DMS153 treated with DMSO at 0.1 percent for 48 hours (cell line): ENCODE measurements at regions not wholly inside any gene's neighbourhood (a gene's known extent, or its start where the extent isn't known, plus 50 kb on each side); places are given as distances from the start of the nearest gene placed in this dataset.
"Not testable (repeated sequence)": the region's sequence is repeated elsewhere in the genome, so short reads cannot be mapped to it uniquely, and the experiment has no call there.

ENCODE experiments used
- DNase-seq: peaks from one replicate; lab custom pipeline; 2025; ENCODE audit not compliant: unreplicated experiment; lab: John Stamatoyannopoulos, UW

DNA sequence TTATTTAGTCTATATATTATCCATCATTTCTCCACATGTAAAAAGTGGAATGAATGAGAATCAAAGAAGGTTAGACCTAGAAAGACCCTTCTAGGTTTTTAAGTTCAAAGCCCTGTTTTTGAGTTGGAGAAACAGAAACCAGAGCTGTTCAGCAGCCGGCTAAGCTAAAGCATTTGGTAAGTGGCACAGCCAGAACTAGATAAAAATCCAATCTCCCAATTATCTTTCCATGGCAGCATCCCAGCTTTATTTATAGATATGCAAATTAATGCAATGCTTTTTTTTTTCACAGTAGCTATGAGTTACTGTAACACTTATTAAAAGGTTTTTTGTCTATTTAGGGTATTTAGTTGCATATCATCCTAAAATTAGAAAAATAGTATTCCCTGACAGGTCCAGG, 85.1 kb downstream of the NIBAN1 start:
- no peak for DNase-seq

DNA sequence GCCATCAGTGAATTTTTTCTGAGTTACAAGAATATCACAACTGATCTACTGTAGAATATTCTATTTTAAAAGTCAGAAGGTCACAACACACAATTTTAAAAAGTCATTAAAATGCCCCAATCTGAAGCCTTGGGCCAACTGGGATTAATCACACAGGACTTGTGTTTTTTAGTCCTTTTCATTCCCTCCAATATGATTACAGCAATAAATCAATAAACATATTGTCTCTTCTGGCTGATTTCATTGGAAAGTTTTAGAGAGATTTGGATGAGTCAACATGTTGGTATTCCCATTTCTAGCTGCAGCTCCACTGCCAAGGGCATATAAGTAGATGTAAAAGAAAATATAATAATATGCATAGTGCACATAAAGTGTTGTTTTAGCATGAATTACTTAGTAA, 85.8 kb downstream of the NIBAN1 start:
- DNase-seq = no peak

DNA sequence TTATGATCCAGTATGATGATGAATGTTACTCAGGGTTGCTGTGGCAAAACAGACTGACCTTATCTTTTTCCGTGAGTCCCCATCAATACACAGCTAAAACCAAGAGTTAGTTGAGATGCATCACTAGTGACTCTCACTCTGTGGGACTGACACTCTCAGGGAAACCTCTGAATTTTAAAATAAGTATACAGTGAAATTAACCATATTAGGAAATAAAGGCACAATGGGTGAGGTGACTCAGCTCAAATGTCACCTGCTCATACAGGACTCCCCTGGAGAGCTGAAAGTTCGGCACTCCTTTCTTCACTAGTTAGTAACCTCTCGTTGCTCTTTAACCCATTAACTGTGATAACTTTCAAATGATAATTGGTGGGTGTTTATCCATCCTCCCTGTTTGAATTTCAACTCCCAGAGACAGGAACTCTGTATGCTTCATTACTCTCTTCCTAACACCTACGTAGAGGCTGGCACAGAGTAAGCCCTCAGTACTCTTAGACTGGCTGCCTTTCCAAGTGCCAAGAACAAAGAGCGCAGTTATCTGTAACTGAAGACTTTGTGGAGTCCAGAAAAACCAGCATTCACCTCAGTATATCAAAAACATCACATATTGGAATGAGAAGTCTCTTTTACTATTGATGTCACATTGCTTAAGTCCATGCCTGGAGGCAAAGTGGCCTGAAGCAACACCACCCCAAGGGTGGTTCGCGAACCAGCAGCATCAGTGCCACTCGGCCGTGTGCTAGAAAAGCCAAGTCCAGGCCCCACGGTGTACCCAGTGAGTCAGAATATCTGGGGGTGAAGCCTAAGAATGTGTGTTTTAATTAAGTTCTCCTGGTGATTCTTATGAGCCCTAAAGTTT, 91.1 kb downstream of the NIBAN1 start:
- no peak for DNase-seq

DNA sequence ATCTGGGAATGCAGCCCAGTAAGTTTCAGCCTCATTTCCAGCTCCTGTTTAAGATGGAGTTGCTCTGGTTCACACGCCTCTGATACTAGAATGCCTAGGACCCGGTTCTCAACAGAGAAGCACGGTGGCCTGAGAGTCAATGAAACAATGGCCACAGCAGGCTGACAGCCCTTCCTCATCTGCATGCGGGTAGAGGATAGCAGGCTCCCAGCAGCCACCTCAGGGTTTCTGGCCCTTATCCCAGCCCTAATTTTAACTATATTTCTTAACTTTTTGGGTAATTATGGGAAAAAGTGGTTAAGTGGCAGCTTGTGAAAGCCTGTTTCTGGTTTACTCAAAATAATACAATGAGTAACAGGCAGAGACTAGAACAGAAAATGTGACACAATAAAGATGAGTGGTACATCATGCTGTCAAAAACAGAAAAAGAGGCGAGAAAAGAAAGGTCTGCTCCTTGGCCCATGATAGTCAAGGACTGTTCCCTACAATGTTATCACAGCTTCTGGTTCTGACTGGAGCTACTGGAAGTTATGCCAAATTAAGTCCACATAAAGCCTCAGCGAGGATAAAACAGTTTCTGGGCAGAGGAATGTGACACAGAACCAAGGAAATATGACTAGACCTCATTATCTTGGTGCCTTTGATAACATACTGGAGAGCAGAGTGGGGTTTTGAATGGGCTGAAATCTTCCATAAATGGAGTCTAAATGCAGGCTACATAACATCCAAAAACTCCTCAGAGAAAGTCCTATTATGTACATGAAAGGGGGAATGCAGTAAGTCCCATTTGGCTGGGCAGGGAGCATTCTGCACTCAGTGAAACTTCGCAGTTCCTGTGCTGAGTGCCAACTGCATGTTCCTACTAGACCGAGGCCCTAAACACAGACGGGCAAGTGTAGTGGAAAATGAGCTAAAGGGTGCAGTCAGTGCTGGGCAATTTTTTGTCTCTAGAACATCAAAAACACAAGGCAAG, 92.1 kb downstream of the NIBAN1 start:
- no peak for DNase-seq

DNA sequence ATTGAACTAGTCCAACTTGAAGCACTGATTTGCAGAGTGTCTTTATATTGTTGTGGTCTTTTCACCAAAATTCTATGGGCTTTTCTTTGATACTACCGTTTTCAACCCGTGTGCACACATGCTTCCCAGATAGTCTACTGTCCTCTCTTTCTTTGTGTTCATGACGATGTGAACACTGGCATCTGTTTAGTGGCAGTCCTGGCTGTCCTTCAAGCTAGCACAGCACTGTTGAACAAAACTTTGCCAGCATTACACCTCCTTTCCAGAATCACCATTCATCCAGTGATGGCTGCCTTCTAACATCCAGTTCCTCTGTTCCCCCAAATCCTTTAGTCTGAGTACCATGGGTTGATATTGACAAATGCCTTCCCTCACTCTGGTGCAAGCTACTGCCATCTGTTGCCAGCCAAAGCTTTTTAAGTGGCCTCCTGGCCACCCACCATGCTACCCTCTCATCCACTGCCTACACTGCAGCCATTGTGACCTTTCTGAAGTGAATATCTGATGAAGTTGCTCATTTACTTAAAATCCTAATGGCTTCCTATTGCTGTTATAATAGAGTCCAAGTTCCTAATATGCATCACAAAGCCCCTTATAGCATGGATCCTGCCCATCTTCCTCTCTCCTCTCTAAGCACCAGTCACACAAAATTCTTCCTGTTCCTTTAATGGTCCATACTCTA, 94.3 kb downstream of the NIBAN1 start:
- no peak for DNase-seq

DNA sequence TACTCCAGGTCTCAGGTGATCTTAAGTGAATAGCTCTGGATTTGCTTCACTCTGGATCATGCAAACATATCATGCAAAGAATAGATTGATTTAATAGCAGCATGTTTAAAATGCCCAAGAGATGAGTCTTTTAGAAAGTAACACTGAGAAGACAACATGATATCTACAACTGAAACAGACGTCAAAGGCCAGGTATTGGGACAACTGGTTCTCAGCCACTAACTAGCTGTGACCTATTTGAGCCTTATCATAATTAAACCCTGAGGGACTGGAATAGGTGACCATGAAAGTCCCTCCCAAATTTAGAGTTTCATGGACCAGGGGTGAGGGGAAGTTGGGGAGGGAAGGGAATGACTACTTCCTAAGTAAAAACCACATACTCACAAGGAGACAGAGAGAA, 95.7 kb downstream of the NIBAN1 start:
- DNase-seq = no peak

DNA sequence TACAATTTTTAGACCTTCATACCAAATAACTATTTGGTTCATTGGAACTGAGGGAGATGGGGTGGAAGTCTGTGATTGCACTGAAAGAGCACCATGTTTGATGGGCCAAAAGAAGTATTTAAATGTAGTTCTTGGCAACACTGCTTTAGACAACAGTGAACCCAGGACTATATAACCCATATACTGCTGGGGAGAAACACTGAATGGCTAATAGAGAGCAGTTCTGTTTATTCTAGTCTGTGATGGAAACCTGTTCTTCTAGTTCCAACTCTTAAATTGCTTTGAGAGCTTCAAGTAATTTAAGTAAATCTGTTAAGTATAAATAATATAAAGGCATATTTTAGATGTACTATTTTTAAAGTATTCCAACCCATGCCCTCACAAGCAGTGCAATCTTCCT, 96.3 kb downstream of the NIBAN1 start:
- peak; percentile 27 for DNase-seq

DNA sequence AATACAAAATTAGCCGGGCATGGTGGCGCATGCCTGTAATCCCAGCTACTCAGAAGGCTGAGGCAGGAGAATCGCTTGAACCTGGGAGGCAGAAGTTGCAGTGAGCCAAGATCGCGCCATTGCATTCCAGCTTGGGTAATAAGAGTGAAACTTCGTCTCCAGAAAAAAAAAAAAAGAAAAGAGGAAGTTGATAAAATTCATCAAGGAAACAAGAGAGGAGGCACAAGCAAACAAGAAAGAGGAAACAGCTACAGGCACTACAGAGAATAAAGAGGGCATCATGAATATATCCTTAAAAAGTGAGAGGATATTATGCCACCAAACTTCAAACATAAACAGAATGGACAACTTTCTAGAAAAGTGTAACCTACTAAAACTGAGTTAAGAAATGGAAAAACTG, 98.3 kb downstream of the NIBAN1 start:
- not testable (repeated sequence) for DNase-seq

DNA sequence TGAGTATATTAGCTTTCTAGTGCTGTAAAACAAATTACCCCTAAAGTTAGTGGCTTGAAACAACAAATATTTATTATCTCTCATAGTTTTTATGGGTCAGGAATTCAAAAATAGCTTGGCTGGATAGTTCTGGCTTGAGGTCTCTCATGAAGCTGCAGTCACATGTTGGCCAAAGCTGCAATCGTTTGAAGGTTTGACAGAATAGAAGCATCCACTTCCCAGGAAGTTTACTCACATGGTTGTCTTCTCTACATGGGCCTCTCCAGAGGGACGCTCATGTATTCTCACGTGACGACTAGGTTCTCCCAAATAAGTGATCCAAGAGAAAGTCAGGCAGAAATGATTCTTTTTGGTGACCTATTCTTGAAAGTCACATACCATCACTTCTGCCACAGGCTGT, 99.1 kb downstream of the NIBAN1 start:
- DNase-seq = no peak

DNA sequence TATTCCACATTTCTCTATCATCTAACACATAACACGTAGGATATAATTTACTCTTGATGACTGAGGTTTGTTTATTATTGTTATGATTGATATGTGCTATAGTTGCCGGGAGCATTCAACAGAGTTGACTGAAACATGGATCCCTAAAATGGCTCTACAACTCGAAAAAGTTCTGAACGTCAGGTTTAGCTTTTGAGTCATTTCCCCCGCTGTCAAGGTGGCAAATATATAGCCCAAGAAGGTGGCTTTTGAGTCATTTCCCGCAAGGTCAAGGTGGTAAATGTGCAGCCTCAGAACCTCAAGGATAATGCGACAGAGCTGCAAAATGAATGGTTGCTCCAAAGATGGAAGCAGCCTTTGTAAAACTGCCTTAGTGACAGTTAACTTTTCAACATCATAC, 104.0 kb downstream of the NIBAN1 start:
- DNase-seq = no peak

DNA sequence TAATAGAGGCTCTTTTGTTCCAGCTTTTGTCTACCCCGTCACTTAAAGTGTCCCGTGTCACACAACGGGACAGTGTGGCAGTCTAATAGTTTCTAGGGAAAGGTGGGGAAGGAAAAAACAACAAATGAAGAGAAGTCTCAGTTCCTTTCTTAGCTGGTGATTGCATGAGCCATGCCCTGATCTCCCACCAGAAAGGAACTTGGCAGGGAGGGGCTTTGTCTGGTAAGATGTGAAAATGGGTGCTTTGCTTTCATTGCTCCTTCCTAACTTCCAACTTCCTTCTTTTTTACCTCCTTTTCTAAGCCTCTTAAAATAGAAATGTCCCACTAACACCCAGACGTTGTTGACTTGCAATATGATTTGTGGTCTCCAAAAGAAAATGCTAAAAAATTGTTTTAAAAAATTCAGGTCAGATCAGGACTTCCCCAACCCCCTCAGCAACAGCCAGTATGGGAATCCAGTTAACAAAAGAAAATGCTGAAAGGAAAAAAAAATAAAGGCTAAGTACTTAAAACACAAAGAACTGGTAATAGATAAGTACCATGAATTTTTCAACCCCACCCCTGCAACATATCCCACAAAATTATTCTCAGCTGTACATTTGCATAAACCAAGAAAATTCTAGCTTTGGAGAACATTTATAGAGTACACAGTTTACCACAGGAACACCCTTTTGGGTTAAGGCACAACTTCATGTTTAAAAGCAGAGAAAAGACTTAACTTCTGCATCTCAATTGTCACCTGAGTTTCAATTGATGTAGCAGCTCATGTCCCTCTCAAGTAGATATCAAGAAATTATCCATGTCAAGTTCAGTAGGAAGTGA, 106.2 kb downstream of the NIBAN1 start:
- DNase-seq = no peak

DNA sequence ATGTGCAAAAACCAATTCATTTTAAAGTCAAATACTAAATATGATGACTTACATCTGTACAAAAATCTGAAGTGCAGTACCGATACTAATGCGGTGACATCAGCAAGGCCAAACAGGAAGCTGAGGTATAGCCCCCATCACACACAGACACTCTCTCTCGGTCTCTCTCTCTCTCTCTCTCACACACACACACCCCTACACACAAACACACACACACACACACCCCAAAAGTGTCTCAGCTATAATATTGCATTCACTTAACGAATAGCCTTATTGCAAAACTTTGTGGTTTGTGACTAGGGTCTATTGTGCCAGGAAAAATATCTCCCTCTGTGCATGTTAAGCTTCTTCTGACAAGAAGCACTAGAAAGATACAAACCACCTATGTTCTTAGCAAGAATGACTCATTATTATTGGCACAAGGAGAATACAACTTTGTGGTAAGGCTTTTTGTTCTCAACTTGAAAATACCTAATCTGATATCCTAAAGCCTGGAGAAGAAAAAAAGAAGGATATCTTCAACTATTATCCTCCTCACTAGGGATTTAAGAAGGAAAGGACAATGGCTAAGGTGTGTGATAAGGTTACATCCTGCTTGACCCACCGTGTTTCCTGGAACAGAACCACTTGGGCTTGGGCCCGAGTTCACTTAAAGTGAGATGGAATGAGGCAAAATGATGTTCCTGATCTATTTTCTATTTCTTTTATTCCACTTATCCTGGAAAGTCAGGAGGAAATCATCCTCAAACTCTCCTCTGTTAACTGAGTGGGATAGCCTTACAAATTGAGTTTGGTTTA, 107.1 kb downstream of the NIBAN1 start:
- no peak for DNase-seq

DNA sequence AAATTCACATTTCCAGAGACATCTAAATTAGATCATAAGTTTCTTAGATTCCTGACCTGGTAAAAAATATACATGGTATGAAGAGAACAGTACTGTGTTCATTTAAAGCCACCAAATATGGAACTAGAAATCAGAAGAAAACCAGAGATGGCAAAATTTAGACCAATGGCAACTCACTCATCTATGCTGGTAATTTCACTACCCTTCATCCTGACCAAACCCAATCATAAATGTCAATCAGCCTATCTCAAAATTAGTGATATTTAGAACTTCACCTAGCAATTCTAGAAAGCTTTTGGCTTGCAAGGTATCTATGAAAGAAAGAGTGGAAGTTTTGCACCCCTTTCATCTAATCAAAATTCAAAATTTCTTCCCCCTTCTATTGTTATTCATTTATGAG, 107.7 kb downstream of the NIBAN1 start:
- no peak for DNase-seq

DNA sequence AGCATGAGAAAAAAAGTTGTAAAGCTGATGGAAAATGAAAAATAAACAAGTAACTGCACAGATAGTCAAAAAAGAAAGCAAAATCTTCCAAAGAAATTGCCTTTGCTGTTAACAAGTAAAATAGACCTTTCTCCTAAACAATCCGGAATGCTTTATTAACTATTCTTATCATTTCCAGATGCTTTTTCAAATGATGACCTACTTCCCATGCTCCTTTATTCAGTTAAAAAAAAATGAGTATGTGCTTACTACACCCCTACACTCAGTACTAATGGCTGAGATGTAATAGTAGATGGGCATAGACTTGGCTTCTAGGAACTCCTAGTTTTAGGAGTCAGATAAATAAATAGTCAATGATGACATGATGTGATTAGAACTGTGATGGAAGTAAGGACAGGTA, 108.5 kb downstream of the NIBAN1 start:
- no peak for DNase-seq

DNA sequence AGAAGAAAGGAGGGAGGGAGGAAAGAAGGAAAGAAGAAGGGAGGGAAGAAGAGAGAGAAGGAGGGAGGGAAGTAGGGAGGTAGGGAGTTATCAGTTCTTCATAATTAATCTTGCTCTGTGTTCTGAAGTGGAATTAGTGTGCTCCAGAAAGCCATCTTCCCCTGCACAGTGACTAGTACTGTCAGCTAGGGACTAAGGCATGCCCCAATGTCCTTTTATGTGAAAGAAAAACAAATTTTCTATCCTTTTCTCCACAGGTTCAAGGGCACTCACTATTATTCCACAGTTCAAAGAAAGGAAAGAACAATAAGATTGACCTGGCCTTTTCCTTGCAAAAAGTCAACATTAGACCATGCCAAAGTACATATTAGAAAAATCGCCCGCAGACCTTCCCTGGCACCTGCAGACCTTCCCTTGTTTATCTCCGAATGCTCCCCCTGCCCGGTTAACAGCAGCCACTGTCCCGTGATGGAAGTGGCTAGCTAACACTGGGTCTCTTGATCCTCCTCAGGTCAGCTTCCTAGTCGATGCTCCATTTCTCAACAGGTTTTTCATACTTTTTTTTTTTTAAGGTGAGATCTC, 107.2 kb upstream of the EDEM3 start:
- no peak for DNase-seq

DNA sequence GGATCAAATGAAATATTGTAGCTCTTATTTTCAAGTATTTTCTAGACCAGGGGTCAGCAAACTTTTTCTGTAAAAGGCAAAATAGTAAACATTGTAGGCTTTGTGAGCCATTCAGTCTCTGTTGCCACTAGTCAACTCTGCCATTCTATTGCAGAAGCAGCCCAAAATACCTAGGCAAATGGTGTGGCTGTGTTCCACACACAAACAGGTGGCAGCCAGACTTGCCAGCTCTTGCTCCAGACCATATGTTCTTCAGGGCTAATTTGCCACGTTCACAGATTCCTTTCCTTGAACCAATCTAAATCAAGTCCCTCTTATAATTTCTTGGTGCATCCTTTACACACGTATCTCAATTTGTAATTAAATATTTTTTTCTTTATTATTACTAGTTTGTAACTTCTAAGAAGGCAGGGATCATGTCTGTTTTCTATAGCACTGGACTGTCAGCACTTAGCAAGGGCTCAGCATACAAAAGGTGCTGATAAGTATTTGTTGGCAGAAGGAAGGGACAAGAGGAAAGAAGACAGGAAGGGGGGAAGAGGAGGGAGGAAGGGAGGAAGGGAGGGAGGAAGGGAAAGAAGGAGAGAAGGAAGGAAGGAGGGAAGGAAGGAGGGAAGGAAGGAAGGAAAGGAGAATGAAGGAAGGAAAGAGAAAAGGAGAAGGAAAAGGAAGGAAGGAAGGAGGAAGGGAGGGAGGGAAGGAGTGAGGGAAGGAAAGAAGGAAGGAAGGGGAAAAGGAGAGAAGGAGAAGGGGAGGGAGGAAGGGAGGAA, 106.5 kb upstream of the EDEM3 start:
- DNase-seq = no peak

DNA sequence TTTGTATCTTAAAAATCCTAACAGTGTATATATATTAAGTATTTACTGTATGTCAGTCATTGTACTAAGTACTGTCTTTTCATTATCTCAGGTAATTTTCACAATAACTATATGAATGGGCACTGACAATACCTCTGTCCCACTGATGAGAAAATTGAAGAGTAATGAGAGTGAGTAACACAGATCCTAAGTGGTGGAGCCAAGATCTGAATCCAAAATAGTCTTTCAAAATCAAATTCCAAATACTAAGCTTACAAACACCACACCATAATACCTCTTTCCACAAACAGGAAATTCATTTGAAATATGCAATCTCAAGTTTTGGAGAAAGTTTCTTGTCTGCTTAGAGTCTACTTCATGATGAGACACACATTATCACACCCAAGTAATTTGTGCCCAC, 105.9 kb upstream of the EDEM3 start:
- no peak for DNase-seq

DNA sequence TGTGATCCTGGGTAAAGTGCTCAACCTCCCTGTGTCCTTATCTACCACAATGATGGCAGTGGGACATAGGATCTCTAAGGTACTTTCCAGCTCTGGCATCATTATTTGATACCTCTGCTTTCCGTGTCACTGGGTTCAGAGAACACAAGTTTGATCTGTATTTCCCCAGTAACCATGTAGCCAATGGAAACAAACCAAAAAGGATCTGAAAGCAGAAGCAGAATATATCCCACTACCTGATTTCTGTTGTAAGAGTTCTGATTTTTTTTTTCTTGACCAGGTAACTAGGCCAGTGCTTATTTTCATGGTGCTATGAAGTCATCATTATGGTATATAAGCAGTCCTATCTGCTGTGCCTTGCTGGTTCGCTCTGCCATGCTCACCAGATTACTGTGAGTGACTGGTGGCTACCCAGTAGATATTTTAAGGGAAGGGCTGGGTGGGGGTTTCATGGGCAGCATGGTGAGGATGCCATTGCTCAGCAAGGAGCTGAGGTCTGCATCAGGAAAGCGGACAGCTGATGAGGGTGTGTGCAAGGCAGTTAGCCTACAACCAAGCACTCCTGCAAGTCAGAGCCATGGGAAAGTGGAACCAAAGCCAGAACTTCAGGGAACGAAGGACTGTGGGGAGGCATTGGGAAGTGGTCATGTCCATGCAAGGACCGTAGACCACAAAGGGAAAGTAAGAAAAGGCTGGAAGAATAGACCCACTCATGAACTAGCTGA, 104.9 kb upstream of the EDEM3 start:
- DNase-seq = no peak
